Keratinocyte (primary cell): ENCODE measurements at regions not wholly inside any gene's neighbourhood (a gene's known extent, or its start where the extent isn't known, plus 50 kb on each side); places are given as distances from the start of the nearest gene placed in this dataset.

Experiments
- DNase-seq: peaks from one replicate; pipeline ENCODE4 v3.0.0-alpha.2; 2011; ENCODE audit warnings: low read depth, missing footprints, low spot score
- FAIRE-seq: peaks from 2 replicates; lab custom pipeline; 2011; peaks lifted over from hg19 to GRCh38; lab: Jason Lieb, UNC
- H2AFZ ChIP-seq: 2 replicates; pipeline ENCODE4 v1.6.0; 2012; ENCODE audit warnings: low read length, control low read depth, inconsistent platforms; ENCODE audit not compliant: control insufficient read depth
- H3K27ac ChIP-seq: 2 replicates; pipeline ENCODE4 v1.5.1; 2011; ENCODE audit warnings: low read length; ENCODE audit not compliant: control insufficient read depth, insufficient read depth
- H3K27me3 ChIP-seq: 3 replicates; pipeline ENCODE4 v1.6.0; 2011; ENCODE audit warnings: low read length; ENCODE audit not compliant: control insufficient read depth, insufficient read depth; ENCODE audit errors: extremely low read depth
- H3K36me3 ChIP-seq, 2 experiments: 2 replicates in 1 of 2; 3 replicates in 1 of 2; pipeline ENCODE4 v1.5.1; 2011; ENCODE audit warnings: low read length in 2 of 2, mild to moderate bottlenecking in 1 of 2; ENCODE audit not compliant: control insufficient read depth in 2 of 2, insufficient read depth in 2 of 2; ENCODE audit errors: extremely low read depth in 1 of 2
- H3K4me1 ChIP-seq: 3 replicates; pipeline ENCODE4 v1.5.1; 2011; ENCODE audit warnings: low read length; ENCODE audit not compliant: control insufficient read depth, insufficient read depth; ENCODE audit errors: extremely low read depth
- H3K4me2 ChIP-seq: 3 replicates; pipeline ENCODE4 v1.6.0; 2011; ENCODE audit warnings: low read depth, low read length; ENCODE audit not compliant: control insufficient read depth, insufficient read depth; ENCODE audit errors: extremely low read depth
- H3K4me3 ChIP-seq, 3 experiments: fragments of 200-600 bp in 1 of 3; sonication (generic) in 1 of 3; 2 replicates in 2 of 3; 3 replicates in 1 of 3; pipeline ENCODE4 v1.5.1; 2011 to 2016; ENCODE audit warnings: low read length in 3 of 3, mild to moderate bottlenecking in 3 of 3, control low read depth in 2 of 3, inconsistent platforms in 1 of 3, low read depth in 1 of 3, mixed read lengths in 1 of 3, mixed run types in 1 of 3, moderate library complexity in 1 of 3; ENCODE audit not compliant: control insufficient read depth in 2 of 3, insufficient read depth in 2 of 3; ENCODE audit errors: extremely low read depth in 1 of 3
- H3K79me2 ChIP-seq: 2 replicates; pipeline ENCODE4 v1.6.0; 2012; ENCODE audit warnings: low read length; ENCODE audit not compliant: control insufficient read depth, insufficient read depth
- H3K9ac ChIP-seq: 3 replicates; pipeline ENCODE4 v1.6.0; 2011; ENCODE audit warnings: low read length; ENCODE audit not compliant: control insufficient read depth, insufficient read depth; ENCODE audit errors: extremely low read depth
- H3K9me1 ChIP-seq: 3 replicates; pipeline ENCODE4 v1.6.0; 2011; ENCODE audit warnings: low read length; ENCODE audit not compliant: control insufficient read depth, insufficient read depth; ENCODE audit errors: extremely low read depth
- H3K9me3 ChIP-seq: 2 replicates; pipeline ENCODE4 v1.5.1; 2012; ENCODE audit warnings: low read depth, low read length; ENCODE audit not compliant: control insufficient read depth
- H4K20me1 ChIP-seq: 3 replicates; pipeline ENCODE4 v1.6.0; 2011; ENCODE audit warnings: low read length; ENCODE audit not compliant: control insufficient read depth, insufficient read depth; ENCODE audit errors: extremely low read depth
- EZH2 ChIP-seq: IDR thresholded peaks from one replicate; pipeline ENCODE4 v1.6.1; 2012; ENCODE audit warnings: inconsistent platforms, mild to moderate bottlenecking, low read length, moderate library complexity
- dilution Hi-C: fragments of 300-500 bp; cut with MboI; formaldehyde crosslinking; loops from one replicate; pipeline ENCODE4 v1.7.0; 2020; ENCODE audit warnings: low sequenced_read_pairs; ENCODE audit not compliant: extremely low pct_ligation_motif_present
- TF ChIP-seq, protein P1 (sequence below), 3 experiments: IDR thresholded peaks in 1 of 3; conservative IDR thresholded peaks in 1 of 3; optimal IDR thresholded peaks in 1 of 3; 2 replicates in 2 of 3; 3 replicates in 1 of 3; pipeline versions ENCODE3 to v1.5.1; 2011; ENCODE audit warnings: low read length in 3 of 3, mild to moderate bottlenecking in 3 of 3, moderate library complexity in 2 of 3, control low read depth in 1 of 3, inconsistent platforms in 1 of 3; ENCODE audit not compliant: insufficient read depth in 2 of 3; ENCODE audit errors: extremely low read depth in 1 of 3

DNA sequence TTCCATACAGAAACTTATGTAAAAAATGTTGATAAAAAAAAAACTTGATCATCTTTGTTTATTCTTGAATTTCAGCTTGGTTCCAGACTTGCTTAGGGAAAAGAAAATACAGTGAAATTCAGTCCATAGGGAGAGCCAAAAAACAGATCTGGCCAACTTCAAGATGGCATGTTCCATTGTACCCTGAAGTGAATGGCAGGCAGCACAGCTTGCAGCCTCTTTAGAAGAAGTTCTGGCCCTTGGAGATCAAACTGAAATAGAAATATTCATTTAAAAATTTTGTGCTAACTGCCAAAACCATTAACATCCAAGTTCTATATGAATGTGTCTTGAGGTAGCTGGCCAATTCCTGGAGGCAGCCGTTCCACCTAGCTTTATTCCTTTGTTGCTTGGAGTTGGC is 448.4 kb downstream of the EPM2A start:
- no peak for FAIRE-seq
- dilution Hi-C loops = no loop called here
- no peak overlapping the region for H3K9ac ChIP-seq

GRCh38 chr6:145289573-145289972 is 445.7 kb downstream of the EPM2A start:
- H3K27ac ChIP-seq = no peak overlapping the region
- no peaks in the 10 kb centered on the region for H3K9me1 ChIP-seq
- H3K36me3 ChIP-seq = no peaks in the 10 kb centered on the region
- no peaks in the 10 kb centered on the region for H3K9me3 ChIP-seq
- no peak overlapping the region for H3K4me2 ChIP-seq
- H3K79me2 ChIP-seq = no peaks in the 10 kb centered on the region
- no peak overlapping the region for H2AFZ ChIP-seq
- no peaks in the 10 kb centered on the region for H3K27me3 ChIP-seq
- H3K9ac ChIP-seq = no peak overlapping the region
- TF ChIP-seq, protein P1, sequence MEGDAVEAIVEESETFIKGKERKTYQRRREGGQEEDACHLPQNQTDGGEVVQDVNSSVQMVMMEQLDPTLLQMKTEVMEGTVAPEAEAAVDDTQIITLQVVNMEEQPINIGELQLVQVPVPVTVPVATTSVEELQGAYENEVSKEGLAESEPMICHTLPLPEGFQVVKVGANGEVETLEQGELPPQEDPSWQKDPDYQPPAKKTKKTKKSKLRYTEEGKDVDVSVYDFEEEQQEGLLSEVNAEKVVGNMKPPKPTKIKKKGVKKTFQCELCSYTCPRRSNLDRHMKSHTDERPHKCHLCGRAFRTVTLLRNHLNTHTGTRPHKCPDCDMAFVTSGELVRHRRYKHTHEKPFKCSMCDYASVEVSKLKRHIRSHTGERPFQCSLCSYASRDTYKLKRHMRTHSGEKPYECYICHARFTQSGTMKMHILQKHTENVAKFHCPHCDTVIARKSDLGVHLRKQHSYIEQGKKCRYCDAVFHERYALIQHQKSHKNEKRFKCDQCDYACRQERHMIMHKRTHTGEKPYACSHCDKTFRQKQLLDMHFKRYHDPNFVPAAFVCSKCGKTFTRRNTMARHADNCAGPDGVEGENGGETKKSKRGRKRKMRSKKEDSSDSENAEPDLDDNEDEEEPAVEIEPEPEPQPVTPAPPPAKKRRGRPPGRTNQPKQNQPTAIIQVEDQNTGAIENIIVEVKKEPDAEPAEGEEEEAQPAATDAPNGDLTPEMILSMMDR (optimal IDR thresholded peaks at IDR 0.05 in 1 of 3, IDR thresholded peaks at IDR 0.05 in 1 of 3, conservative IDR thresholded peaks at IDR 0.05 in 1 of 3; ENCODE audit: extremely low read depth in 1 of 3, insufficient read depth in 2 of 3, low read length in 3 of 3) = no peak
- no peak for TF ChIP-seq EZH2
- H4K20me1 ChIP-seq = no peaks in the 10 kb centered on the region
- H3K4me1 ChIP-seq = no peaks in the 10 kb centered on the region
- DNase-seq = no peak
- dilution Hi-C loops = no loop called here
- no peak overlapping the region for H3K4me3 ChIP-seq
- no peak for FAIRE-seq

More for the DNA sequence above, 448.4 kb downstream of the EPM2A start:
- Histone ChIP-seq H3K9me3 (no peaks in the 10 kb centered on the region), H3K4me1 (no peaks in the 10 kb centered on the region), H3K79me2 (no peaks in the 10 kb centered on the region), H2AFZ (no peak overlapping the region), H4K20me1 (no peaks in the 10 kb centered on the region), H3K9me1 (no peaks in the 10 kb centered on the region), H3K27me3 (no peaks in the 10 kb centered on the region), H3K4me3 (no peak overlapping the region), H3K27ac (no peak overlapping the region), H3K4me2 (no peak overlapping the region), H3K36me3 (no peaks in the 10 kb centered on the region)
- no peak for TF ChIP-seq EZH2
- TF ChIP-seq, protein P1 (optimal IDR thresholded peaks at IDR 0.05 in 1 of 3, IDR thresholded peaks at IDR 0.05 in 1 of 3, conservative IDR thresholded peaks at IDR 0.05 in 1 of 3; ENCODE audit: extremely low read depth in 1 of 3, insufficient read depth in 2 of 3, low read length in 3 of 3) = no peak
- DNase-seq = no peak
